Aorta (tissue), 5 donors: ENCODE measurements at regions not wholly inside any gene's neighbourhood (a gene's known extent, or its start where the extent isn't known, plus 50 kb on each side); places are given as distances from the start of the nearest gene placed in this dataset.

Experiments
- ATAC-seq: fragments of 200-7000 bp; cut with Tn5 transposase; one replicate; pipeline ENCODE4 v1.9.1; 2022; ENCODE audit warnings: moderate library complexity; ENCODE audit not compliant: low FRiP score
- DNase-seq, 2 donors: peaks; one replicate each; pipeline ENCODE4 v3.0.0-alpha.2; 2020
- H3K27ac ChIP-seq, 2 donors: one replicate each; pipeline ENCODE4 v1.5.1; 2013; ENCODE audit warnings: low read length in 2 of 2, mild to moderate bottlenecking in 2 of 2, moderate library complexity in 2 of 2, control low read depth in 1 of 2, inconsistent platforms in 1 of 2, low read depth in 1 of 2
- H3K27me3 ChIP-seq, 2 donors: one replicate each; pipeline ENCODE4 v1.6.1; 2013; ENCODE audit warnings: control low read depth in 1 of 2, low read length in 1 of 2, mild to moderate bottlenecking in 1 of 2, moderate library complexity in 1 of 2; ENCODE audit not compliant: insufficient read depth in 2 of 2, control insufficient read depth in 1 of 2
- H3K36me3 ChIP-seq, 2 donors: one replicate each; pipeline ENCODE4 v1.6.1; 2013; ENCODE audit warnings: control low read depth in 1 of 2, low read length in 1 of 2, mild to moderate bottlenecking in 1 of 2; ENCODE audit not compliant: insufficient read depth in 2 of 2, control insufficient read depth in 1 of 2
- H3K4me1 ChIP-seq, 2 donors: one replicate each; pipeline ENCODE4 v1.6.1; 2013; ENCODE audit warnings: low read length in 2 of 2, control low read depth in 1 of 2, mild to moderate bottlenecking in 1 of 2, moderate library complexity in 1 of 2; ENCODE audit not compliant: insufficient read depth in 2 of 2, control insufficient read depth in 1 of 2
- H3K4me3 ChIP-seq, 2 donors: one replicate each; pipeline ENCODE4 v1.5.1; 2013; ENCODE audit warnings: low read length in 2 of 2, control low read depth in 1 of 2, mild to moderate bottlenecking in 1 of 2
- H3K9me3 ChIP-seq: one replicate; pipeline ENCODE4 v1.6.1; 2013; ENCODE audit warnings: mild to moderate bottlenecking, low read length; ENCODE audit not compliant: control insufficient read depth
- WGBS, 2 donors: extraction: QIAGEN DNeasy Blood & Tissue Kit; methylation state at CpG; one replicate each; pipeline ENCODE4 v1.1.7; 2013; 5-methylcytosine and 5-hydroxymethylcytosine counted together
- intact Hi-C, 2 donors: fragments of 100-400 bp; cut with DNase I; formaldehyde crosslinking; loops; one replicate each; pipeline versions ENCODE4 v1.14.2 to v1.15.0; 2022
- donor health status: healthy with polysubstance abuse.
- donor health status: Bipolar disorder and iron deficiency.
- donor health status: DM: no; HTN: no; CAD: no.
- donor health status: DM: no; HTN: no; CAD: no.
- donor health status: DM: yes; HTN: yes; CAD: no.

DNA sequence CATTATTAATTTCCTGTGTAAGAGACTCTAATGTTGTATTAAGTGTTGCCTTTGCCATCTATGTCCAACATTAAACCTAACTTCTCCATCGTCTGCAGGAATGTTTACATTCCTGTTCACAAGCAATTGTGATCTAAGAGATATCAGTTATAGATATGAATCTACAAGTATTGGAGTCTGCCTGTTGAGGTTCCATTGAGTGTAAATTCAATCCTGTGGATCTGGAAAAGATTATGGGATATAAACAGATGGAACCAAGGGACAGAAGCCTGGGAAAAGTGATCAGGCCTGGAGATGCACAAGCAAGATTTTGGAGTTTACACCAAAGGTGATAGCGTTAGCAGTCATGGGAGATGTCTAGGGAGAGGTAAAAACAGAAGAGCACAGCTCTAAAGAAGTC is 135.5 kb downstream of the LSMEM1 start:
- intact Hi-C loops, result no loop called here
- H3K36me3 ChIP-seq, result no peaks in the 10 kb centered on the region
- no peaks in the 10 kb centered on the region for H3K4me1 ChIP-seq
- no peak for ATAC-seq
- H3K9me3 ChIP-seq, result no peaks in the 10 kb centered on the region
- 59 to 60% methylated on average over 2 of the region's 2 CpGs for WGBS, 2 donors
- H3K4me3 ChIP-seq, result no peak overlapping the region
- no peak overlapping the region for H3K27ac ChIP-seq
- DNase-seq, result no peak
- no peaks in the 10 kb centered on the region for H3K27me3 ChIP-seq

DNA sequence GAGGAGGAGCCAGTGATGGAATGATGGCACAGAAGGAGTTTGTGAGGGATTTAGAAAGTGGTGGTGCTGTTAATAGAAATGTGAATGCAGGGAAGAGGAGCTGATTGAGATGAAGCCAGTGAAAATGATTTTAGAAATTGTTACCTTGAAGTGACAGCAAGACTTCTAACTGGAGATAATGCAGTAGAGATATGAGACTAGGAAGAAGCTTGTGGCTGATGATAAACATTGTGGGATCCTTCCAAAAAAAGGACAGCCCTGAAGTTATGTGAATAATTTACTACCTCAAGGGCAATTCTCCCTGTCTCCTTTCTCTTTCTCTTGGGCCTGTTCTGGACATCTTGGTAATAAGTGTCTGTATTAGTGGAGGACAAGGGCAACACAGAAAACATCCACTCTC is 138.6 kb downstream of the LSMEM1 start:
- ATAC-seq (no peak), DNase-seq (no peak)
- H3K9me3 ChIP-seq, result no peaks in the 10 kb centered on the region
- intact Hi-C loops, result no loop called here
- H3K4me1 ChIP-seq, result no peaks in the 10 kb centered on the region
- H3K27me3 ChIP-seq, result no peaks in the 10 kb centered on the region
- H3K4me3 ChIP-seq, result no peak overlapping the region
- H3K36me3 ChIP-seq, result no peaks in the 10 kb centered on the region
- H3K27ac ChIP-seq, result no peak overlapping the region

DNA sequence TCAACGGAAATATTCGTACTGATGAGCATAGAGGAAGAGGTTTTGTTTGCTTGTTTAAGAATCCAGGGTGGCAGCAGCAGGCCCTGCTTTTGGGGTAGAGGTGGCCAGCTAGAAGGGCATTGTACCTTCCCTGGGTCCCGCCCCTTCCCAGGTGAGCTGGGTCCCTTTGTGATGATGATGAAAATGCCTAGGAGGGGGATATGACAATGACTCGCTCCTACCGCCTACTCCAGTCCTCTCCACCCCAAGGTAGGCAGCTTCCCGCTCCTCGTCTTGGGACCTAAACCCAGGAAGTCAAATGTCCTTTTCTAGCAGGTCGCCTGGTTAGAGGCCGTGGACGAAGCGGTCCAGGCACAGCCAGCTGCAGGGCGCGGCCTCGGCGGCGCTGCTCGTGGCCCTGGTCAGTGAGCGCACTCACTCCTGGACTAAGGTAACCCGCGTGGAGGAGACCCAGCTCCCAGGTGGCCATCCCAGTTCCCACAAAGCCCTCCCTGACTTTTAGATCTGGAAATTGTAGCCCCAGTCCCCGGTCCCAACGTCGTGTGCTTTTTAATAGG is 141.4 kb downstream of the LSMEM1 start:
- Histone ChIP-seq H3K27ac (no peak overlapping the region), H3K4me1 (no peaks in the 10 kb centered on the region), H3K4me3 (no peak overlapping the region), H3K36me3 (no peaks in the 10 kb centered on the region), H3K27me3 (no peaks in the 10 kb centered on the region), H3K9me3 (no peaks in the 10 kb centered on the region)
- ATAC-seq (no peak), DNase-seq (peak; percentile 36 to 73)
- 89 to 92% methylated on average over 23 of the region's 23 CpGs for WGBS, 2 donors
- intact Hi-C loops, result no loop called here

DNA sequence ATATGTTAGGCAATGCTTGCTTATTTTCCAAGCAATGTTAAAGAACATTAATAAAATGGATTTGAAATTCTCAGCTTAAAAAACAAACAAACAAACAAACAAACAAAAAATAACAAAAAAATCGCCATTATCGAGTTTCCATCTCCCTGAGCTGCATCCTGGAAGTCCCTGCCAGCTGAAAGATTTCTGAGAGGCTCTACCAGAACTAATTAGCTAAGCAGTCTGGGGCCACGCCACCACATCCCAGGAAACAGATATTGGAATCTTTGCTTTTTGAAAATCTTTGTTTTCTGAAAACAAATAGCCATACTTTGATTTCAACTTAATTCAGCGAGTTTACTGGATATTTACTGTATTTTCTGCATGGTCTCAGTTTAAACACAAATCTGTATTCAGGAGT is 143.6 kb downstream of the LSMEM1 start:
- 82 to 83% methylated on average over 4 of the region's 4 CpGs for WGBS, 2 donors
- no peaks in the 10 kb centered on the region for H3K9me3 ChIP-seq
- H3K27ac ChIP-seq, result no peak overlapping the region
- no peaks in the 10 kb centered on the region for H3K4me1 ChIP-seq
- ATAC-seq, result no peak
- intact Hi-C loops, result no loop called here
- H3K4me3 ChIP-seq, result no peak overlapping the region
- no peak for DNase-seq
- no peaks in the 10 kb centered on the region for H3K36me3 ChIP-seq
- no peaks in the 10 kb centered on the region for H3K27me3 ChIP-seq

DNA sequence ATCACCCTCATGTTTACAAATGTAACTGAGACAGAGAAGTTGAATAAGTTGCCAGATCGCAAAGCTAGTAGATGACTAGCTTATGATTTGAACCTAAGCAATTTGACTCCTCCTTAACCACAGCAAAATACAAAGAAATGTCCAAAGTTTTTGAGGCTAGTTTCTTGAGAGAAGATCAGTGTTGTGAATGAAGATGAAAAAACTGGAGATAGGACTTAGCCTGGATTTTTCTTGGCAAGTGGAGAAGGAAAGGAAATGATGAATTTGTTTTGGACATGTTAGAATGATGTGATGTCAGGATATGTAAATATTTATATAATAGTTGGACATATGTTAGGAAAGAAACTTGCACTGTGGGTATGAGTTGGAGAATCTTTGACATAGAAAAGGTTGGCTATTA is 149.8 kb downstream of the LSMEM1 start:
- no peaks in the 10 kb centered on the region for H3K9me3 ChIP-seq
- H3K4me1 ChIP-seq, result no peaks in the 10 kb centered on the region
- ATAC-seq, result no peak
- H3K4me3 ChIP-seq, result no peak overlapping the region
- no peaks in the 10 kb centered on the region for H3K27me3 ChIP-seq
- no peak for DNase-seq
- intact Hi-C loops, result no loop called here
- 58 to 73% methylated on average over 1 of the region's 1 CpG for WGBS, 2 donors
- H3K36me3 ChIP-seq, result no peaks in the 10 kb centered on the region
- no peak overlapping the region for H3K27ac ChIP-seq

DNA sequence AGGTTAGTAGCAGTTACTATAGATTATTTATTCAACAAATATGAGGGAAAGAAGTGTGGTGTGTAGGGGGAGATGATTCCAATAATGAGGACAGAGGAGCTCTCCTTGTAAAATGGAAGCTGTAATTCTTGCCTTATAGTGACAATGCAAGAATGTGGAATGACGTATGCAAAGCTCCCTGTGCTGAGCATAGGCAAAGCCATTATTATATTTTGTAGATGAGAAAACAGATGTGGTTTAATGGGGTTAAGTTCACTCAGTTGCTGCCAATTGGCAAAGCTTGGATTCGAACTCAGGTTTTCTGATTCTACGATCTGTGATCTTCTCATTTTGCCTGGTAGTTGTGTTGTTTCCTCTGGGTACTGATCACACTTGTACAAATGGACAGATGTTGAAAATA is 153.3 kb downstream of the LSMEM1 start:
- no peak overlapping the region for H3K27ac ChIP-seq
- H3K4me3 ChIP-seq, result no peak overlapping the region
- ATAC-seq, result no peak
- no peaks in the 10 kb centered on the region for H3K27me3 ChIP-seq
- H3K4me1 ChIP-seq, result no peaks in the 10 kb centered on the region
- no peak for DNase-seq
- intact Hi-C loops, result no loop called here
- 85 to 86% methylated on average over 3 of the region's 3 CpGs for WGBS, 2 donors
- no peaks in the 10 kb centered on the region for H3K9me3 ChIP-seq
- H3K36me3 ChIP-seq, result no peaks in the 10 kb centered on the region

DNA sequence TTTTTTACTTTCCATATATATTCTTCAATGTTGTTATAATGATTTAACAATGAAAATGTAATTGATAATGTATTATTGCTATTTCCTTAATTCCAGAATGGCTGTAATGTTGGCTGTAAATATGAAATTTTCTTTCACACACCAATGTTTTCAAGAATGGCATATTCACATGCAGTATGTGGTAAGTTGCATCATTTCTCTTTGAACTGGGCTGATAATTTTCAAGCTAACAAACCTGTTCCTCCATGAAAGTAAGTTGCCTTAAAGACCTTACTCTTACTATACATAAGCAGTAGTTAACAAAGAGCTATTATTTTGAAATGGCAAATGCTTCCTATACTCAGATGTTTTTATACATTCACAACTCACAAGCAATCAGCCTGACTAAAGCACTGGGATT is 154.5 kb downstream of the TMEM168 start:
- H3K4me3 ChIP-seq, result no peak overlapping the region
- H3K27ac ChIP-seq, result no peak overlapping the region
- intact Hi-C loops, result no loop called here
- H3K4me1 ChIP-seq, result no peaks in the 10 kb centered on the region
- H3K36me3 ChIP-seq, result no peaks in the 10 kb centered on the region
- H3K9me3 ChIP-seq, result no peaks in the 10 kb centered on the region
- no peaks in the 10 kb centered on the region for H3K27me3 ChIP-seq
- ATAC-seq (no peak), DNase-seq (no peak)

DNA sequence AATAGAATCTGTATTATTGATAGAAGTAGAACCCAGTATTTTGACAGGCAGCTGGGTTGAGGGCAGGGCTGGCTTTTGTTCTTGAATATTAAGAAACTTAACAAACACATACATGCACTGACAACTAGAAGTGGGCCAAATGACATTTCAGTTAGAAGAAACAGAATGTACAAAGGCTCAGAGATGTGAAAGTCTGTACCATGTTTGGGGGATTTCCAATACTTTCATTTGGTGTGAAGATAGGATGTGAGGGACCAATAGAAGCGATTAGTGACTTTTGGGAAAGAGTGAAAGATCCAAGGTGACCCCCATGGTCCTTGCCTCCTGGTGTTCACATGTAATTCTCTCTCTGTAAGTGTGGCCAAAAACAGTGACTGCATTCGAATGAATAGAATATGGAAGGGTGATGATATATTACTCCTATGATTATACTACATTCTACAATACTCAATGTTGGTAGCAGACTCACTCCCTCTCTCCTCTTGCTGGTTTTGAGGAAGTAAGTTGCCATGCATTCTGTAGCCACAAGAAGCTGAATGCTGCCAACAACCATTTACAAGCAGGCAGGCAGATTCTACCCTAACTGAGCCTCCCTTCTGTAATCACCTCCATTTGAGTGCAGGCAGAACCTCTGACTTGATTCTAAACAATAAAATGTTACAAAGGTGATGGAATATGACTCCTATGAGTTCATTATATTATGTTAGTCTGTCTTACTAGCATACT is 151.4 kb downstream of the TMEM168 start:
- WGBS, 2 donors, result 81 to 88% methylated on average over 2 of the region's 2 CpGs
- Histone ChIP-seq H3K4me1 (no peaks in the 10 kb centered on the region), H3K36me3 (no peaks in the 10 kb centered on the region), H3K27ac (no peak overlapping the region), H3K4me3 (no peak overlapping the region), H3K27me3 (no peaks in the 10 kb centered on the region), H3K9me3 (no peaks in the 10 kb centered on the region)
- ATAC-seq, result no peak
- no peak for DNase-seq
- intact Hi-C loops, result no loop called here

DNA sequence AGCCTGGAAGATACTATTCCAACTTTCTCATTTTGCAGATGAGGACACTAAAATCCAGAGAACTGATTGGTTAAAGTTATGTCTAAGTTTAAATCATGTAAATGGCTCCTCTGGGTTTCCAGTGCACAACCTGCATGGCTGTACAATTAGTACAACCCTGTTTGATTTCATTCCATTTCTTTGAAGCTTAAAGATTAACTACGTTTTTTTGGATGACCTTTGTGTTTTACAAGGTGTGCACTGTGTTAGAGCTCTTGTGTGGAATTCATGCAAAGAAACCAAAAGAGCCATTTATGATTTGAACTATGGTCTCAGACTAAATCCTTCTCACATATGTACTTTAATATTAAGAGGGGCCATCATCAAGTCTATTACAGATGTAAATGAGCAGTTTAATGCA is 149.5 kb downstream of the TMEM168 start:
- H3K4me1 ChIP-seq, result no peaks in the 10 kb centered on the region
- DNase-seq (no peak), ATAC-seq (no peak)
- H3K27ac ChIP-seq, result no peak overlapping the region
- H3K27me3 ChIP-seq, result no peaks in the 10 kb centered on the region
- H3K4me3 ChIP-seq, result no peak overlapping the region
- intact Hi-C loops, result no loop called here
- H3K36me3 ChIP-seq, result no peaks in the 10 kb centered on the region
- no peaks in the 10 kb centered on the region for H3K9me3 ChIP-seq
- WGBS, 2 donors, result 66 to 72% methylated on average over 1 of the region's 1 CpG
